ENCODE measurements at regions not wholly inside any gene's neighbourhood (a gene's known extent, or its start where the extent isn't known, plus 50 kb on each side); places are given as distances from the start of the nearest gene placed in this dataset.

DNA sequence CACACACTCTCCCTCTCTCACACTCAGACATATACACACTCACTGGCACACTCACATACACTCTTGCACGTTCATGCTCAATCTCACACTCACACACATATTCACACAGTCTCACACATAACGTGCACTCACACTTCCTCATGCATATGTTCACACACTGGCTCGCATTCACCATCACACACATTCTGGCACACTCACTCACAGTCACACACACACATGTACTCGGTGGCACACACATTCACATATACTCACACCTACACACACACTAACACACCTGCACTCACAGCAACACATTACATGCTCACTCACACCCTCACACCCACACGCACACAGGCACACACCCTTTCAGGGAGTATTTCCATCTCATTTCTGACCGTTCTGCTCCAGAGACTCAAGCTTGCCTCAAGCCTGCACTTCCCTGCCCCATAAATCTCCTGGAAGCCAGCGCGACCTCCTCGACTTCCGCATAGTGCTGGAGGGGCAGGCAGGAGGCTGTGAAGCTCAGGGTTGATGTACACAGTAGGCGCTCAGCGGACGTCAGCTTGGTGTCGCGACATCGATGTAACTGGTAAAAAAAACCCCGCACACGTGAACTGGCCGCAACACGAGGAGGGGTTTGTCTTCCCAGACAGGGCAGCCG is 66.7 kb upstream of the FOXF1 start:
- TF ChIP-seq POLR2A (IDR thresholded peaks at IDR 0.05; ENCODE audit: low read depth, low read length) (no peak), TAF1 (IDR thresholded peaks at IDR 0.05; ENCODE audit: borderline replicate concordance, low read depth, low read length) (no peak), POLR2AphosphoS5 (IDR thresholded peaks at IDR 0.05; ENCODE audit: low read depth, low read length) (no peak)
- no peak for FAIRE-seq
- no peak for DNase-seq (ENCODE audit: insufficient read length)

DNA sequence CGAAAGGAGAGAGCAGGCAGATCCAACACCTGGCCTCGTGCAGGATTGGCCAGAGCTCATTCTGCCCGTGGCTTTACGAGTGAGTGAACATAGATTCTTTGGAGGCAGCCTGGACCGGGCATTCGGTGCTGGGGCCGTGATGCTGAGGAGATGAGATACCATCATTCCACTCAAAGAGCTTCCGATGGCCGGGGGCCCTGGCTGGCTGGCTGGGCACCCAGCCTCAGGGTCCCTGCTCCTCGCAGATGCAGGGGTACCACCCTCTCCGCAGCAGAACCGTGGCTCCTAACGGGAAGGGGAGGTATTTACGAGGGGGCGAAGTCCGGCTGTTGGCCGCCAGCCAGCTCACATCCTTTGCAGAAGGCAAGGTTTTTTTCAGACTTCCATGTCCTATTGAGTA is 66.1 kb upstream of the FOXF1 start:
- FAIRE-seq (no peak), DNase-seq (ENCODE audit: insufficient read length) (no peak)
- TF ChIP-seq TAF1 (IDR thresholded peaks at IDR 0.05; ENCODE audit: borderline replicate concordance, low read depth, low read length) (no peak), POLR2A (IDR thresholded peaks at IDR 0.05; ENCODE audit: low read depth, low read length) (no peak)

GRCh38 chr16:86444661-86445060 is 65.7 kb upstream of the FOXF1 start:
- TF ChIP-seq POLR2A (IDR thresholded peaks at IDR 0.05; ENCODE audit: low read depth, low read length) (no peak), TAF1 (IDR thresholded peaks at IDR 0.05; ENCODE audit: borderline replicate concordance, low read depth, low read length) (no peak), POLR2AphosphoS5 (IDR thresholded peaks at IDR 0.05; ENCODE audit: low read depth, low read length) (no peak)
- DNase-seq (ENCODE audit: insufficient read length) = no peak
- no peak for FAIRE-seq

GRCh38 chr16:86446279-86446678 is 64.0 kb upstream of the FOXF1 start:
- DNase-seq (ENCODE audit: insufficient read length) = no peak
- no peak for FAIRE-seq
- TF ChIP-seq POLR2AphosphoS5 (IDR thresholded peaks at IDR 0.05; ENCODE audit: low read depth, low read length) = no peak

DNA sequence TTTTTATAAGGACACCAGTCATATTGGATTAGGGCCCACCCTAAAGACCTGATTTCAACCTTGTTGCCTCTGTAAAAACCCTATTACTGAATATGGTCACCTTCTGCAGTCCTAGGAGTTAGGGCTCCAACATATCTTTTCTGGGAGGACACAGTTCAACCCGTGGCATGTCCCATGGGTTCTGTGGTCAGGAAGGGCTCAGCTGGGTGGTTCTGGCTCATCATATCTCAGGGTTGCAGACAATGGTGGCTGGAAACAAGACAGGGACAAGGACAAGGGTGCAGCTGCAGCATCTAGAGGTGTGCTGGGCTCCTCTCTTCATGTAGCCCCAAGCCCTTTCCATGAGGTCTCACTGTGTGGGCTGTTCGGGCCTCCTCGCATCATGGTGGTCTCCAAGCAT is 63.1 kb upstream of the FOXF1 start:
- FAIRE-seq (no peak), DNase-seq (ENCODE audit: insufficient read length) (no peak)
- TF ChIP-seq POLR2AphosphoS5 (IDR thresholded peaks at IDR 0.05; ENCODE audit: low read depth, low read length) = no peak
- no peak for TF ChIP-seq POLR2A (IDR thresholded peaks at IDR 0.05; ENCODE audit: low read depth, low read length)
- TF ChIP-seq TAF1 (IDR thresholded peaks at IDR 0.05; ENCODE audit: borderline replicate concordance, low read depth, low read length) = no peak

- FAIRE-seq = no peak
- TF ChIP-seq TAF1 (IDR thresholded peaks at IDR 0.05; ENCODE audit: borderline replicate concordance, low read depth, low read length) = no peak
- TF ChIP-seq POLR2AphosphoS5 (IDR thresholded peaks at IDR 0.05; ENCODE audit: low read depth, low read length) = no peak
- TF ChIP-seq POLR2A (IDR thresholded peaks at IDR 0.05; ENCODE audit: low read depth, low read length) = no peak
- no peak for DNase-seq (ENCODE audit: insufficient read length)
These were observed 61.9 kb upstream of the FOXF1 start for GRCh38 chr16:86448306-86448890.

GRCh38 chr16:86449446-86450095 is 60.8 kb upstream of the FOXF1 start:
- DNase-seq (ENCODE audit: insufficient read length) (no peak), FAIRE-seq (no peak)
- TF ChIP-seq TAF1 (IDR thresholded peaks at IDR 0.05; ENCODE audit: borderline replicate concordance, low read depth, low read length) (no peak), POLR2AphosphoS5 (IDR thresholded peaks at IDR 0.05; ENCODE audit: low read depth, low read length) (no peak), POLR2A (IDR thresholded peaks at IDR 0.05; ENCODE audit: low read depth, low read length) (no peak)

DNA sequence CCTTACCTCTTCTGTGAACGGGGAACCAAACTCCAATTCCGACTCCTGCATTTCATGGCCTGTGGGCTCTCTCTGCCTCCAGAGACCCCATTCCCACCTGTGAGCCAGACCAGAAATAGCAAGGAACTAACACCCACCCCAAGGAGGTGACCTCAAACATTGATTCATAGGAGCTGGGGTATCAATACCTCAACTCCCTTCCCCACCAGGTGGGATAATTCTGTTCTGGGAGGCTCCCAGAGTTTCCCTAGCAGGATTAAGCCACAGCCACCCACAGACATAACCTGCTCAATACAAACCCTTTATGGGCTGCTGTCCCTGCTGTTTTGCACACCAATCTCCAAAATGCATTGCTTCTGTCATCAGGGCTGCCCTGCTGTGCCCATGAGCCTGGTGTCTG is 59.6 kb upstream of the FOXF1 start:
- no peak for TF ChIP-seq POLR2A (IDR thresholded peaks at IDR 0.05; ENCODE audit: low read depth, low read length)
- TF ChIP-seq TAF1 (IDR thresholded peaks at IDR 0.05; ENCODE audit: borderline replicate concordance, low read depth, low read length) = no peak
- no peak for TF ChIP-seq POLR2AphosphoS5 (IDR thresholded peaks at IDR 0.05; ENCODE audit: low read depth, low read length)
- FAIRE-seq = no peak
- no peak for DNase-seq (ENCODE audit: insufficient read length)

DNA sequence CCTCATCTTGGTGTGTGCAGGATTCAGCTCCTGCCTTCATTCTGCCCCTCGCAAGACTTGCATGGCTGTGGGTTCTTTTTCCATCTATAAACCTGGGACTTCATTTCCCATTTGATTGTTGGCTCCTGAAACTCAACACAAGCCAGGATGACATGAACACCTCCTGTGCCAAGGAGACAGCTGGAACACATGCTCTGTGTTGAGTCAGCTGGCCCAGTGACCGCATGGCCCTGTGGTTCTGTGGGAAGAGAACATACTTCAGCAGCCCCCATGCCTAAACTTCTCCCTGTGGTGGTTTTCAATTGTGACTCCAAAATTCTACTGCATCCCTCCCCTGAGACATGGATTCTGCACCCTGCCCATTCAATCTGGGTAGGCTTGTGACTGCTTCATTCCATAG is 57.9 kb upstream of the FOXF1 start:
- no peak for TF ChIP-seq TAF1 (IDR thresholded peaks at IDR 0.05; ENCODE audit: borderline replicate concordance, low read depth, low read length)
- TF ChIP-seq POLR2A (IDR thresholded peaks at IDR 0.05; ENCODE audit: low read depth, low read length) = no peak
- no peak for TF ChIP-seq POLR2AphosphoS5 (IDR thresholded peaks at IDR 0.05; ENCODE audit: low read depth, low read length)
- FAIRE-seq (no peak), DNase-seq (ENCODE audit: insufficient read length) (no peak)

DNA sequence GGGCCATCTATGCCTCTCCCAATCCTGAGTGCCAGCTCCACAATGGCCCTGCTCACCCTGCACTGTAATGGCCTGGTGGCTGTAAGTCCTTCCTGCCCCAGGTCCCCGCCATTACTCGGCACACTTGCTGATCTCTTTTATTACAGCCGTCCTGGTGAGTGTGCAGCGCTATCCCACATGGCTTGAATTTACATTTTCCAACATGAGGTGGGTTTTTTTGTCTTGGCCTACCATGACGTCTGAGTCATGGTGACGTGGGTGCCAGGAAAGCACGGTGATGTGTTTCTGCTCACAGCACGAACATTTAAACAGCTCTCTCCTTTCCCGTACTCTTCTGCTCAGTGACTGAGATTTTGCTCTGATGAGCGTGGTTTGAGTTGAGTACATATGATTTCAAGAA is 55.2 kb upstream of the FOXF1 start:
- TF ChIP-seq TAF1 (IDR thresholded peaks at IDR 0.05; ENCODE audit: borderline replicate concordance, low read depth, low read length) = no peak
- TF ChIP-seq POLR2AphosphoS5 (IDR thresholded peaks at IDR 0.05; ENCODE audit: low read depth, low read length) = no peak
- no peak for DNase-seq (ENCODE audit: insufficient read length)
- no peak for FAIRE-seq

DNA sequence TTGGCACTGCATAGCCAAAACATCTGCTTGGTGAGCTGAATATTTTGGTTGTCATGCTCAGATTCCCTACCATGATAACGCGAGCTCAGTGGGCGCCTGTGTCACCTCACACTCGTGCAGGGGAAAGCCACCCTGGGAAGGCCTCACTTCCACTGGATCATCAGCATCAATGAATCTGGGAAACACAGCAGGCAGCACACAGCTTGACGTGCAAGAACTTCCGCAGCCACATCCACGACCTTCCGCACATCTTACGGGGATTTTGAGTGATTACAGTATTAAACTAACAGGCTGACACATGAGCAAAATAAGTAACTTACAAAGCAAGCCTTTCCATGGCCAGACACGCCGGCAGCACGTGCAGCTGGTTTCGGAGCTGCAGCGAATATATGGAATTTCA is 54.7 kb upstream of the FOXF1 start:
- TF ChIP-seq POLR2AphosphoS5 (IDR thresholded peaks at IDR 0.05; ENCODE audit: low read depth, low read length) (no peak), TAF1 (IDR thresholded peaks at IDR 0.05; ENCODE audit: borderline replicate concordance, low read depth, low read length) (no peak), POLR2A (IDR thresholded peaks at IDR 0.05; ENCODE audit: low read depth, low read length) (no peak)
- no peak for DNase-seq (ENCODE audit: insufficient read length)
- no peak for FAIRE-seq

DNA sequence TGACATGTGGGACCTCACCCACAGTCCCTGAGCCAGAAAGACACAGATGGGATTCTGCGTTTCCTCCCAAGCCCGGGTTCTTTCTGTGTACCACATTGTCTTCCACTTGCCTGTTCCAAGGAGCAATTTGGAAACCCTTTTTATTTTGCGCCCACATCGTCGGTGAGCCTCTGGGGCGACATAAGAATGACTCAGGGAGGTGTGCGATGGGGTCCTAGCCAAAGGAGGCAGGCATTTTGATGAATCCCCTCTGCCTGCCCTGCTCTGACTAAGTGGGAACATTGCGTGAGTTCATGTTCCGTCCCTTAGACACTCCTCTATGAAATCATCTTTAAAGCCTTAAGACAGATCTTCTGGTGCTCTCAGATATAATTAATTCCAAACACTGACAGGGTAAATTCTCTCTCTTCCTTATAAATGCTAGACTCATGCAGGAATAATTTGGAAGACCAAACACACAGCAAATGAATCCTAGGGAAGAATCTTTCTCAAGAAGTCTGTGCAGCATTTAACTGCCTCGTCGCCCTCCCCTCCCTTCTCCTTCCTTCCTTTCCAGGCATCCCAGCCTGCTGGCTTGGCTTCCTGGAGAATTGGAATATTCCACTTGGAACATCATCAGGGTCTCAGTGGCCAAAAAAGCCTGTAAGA is 52.7 kb upstream of the FOXF1 start:
- DNase-seq (ENCODE audit: insufficient read length) = no peak
- FAIRE-seq = no peak
- TF ChIP-seq POLR2AphosphoS5 (IDR thresholded peaks at IDR 0.05; ENCODE audit: low read depth, low read length) = no peak
- no peak for TF ChIP-seq TAF1 (IDR thresholded peaks at IDR 0.05; ENCODE audit: borderline replicate concordance, low read depth, low read length)
- no peak for TF ChIP-seq POLR2A (IDR thresholded peaks at IDR 0.05; ENCODE audit: low read depth, low read length)
